Thyroid gland (tissue), 4 donors: ENCODE measurements at regions not wholly inside any gene's neighbourhood (a gene's known extent, or its start where the extent isn't known, plus 50 kb on each side); places are given as distances from the start of the nearest gene placed in this dataset.

ENCODE experiments used
- DNase-seq, 2 donors: peaks; one replicate each; pipeline ENCODE4 v3.0.0-alpha.2; 2019
- H3K27ac ChIP-seq, 3 donors: fragments of 200-600 bp; sonication (generic); 1 replicate in 2 of 3; 2 replicates in 1 of 3; pipeline ENCODE4 v1.5.1; 2016 to 2019; ENCODE audit warnings: mild to moderate bottlenecking in 1 of 3, moderate library complexity in 1 of 3
- H3K27me3 ChIP-seq: fragments of 200-600 bp; sonication (generic); one replicate; pipeline ENCODE4 v1.5.1; 2019
- H3K36me3 ChIP-seq, 2 donors: fragments of 200-600 bp; sonication (generic); one replicate each; pipeline ENCODE4 v1.5.1; 2016 to 2019
- H3K4me1 ChIP-seq, 2 donors: fragments of 200-600 bp; sonication (generic); one replicate each; pipeline ENCODE4 v1.5.1; 2017 to 2019
- H3K4me3 ChIP-seq, 3 donors: fragments of 200-600 bp; sonication (generic); replicated peaks in 1 of 3; 1 replicate in 2 of 3; 2 replicates in 1 of 3; pipeline ENCODE4 v1.5.1; 2016; ENCODE audit warnings: mild to moderate bottlenecking in 1 of 3
- H3K9me3 ChIP-seq: fragments of 200-600 bp; sonication (generic); one replicate; pipeline ENCODE4 v1.5.1; 2017
- CTCF ChIP-seq, 6 experiments: fragments of 200-600 bp in 3 of 6; fragments of 450-650 bp in 3 of 6; sonication (generic) in 3 of 6; IDR thresholded peaks; one replicate each; pipeline ENCODE4 v1.5.1; 2016 to 2019; ENCODE audit warnings: antibody characterized with exemption in 6 of 6, mild to moderate bottlenecking in 2 of 6, inconsistent platforms in 1 of 6, moderate library complexity in 1 of 6
- POLR2A ChIP-seq, 2 donors: fragments of 450-650 bp; IDR thresholded peaks; one replicate each; pipeline ENCODE4 v1.6.1; 2017; ENCODE audit warnings: antibody characterized with exemption in 2 of 2, mild to moderate bottlenecking in 2 of 2, moderate library complexity in 1 of 2
- WGBS, 2 donors: methylation state at CpG; one replicate each; pipeline ENCODE4 v1.1.5; 2017; 5-methylcytosine and 5-hydroxymethylcytosine counted together
- intact Hi-C: fragments of 100-400 bp; cut with DNase I; formaldehyde crosslinking; loops from one replicate; pipeline ENCODE4 v1.15.1; 2023

GRCh38 chr7:1286946-1287645, 54.4 kb downstream of the UNCX start:
- Histone ChIP-seq H3K36me3 (no peaks in the 10 kb centered on the region), H3K4me3 (no peak overlapping the region), H3K4me1 (peaks cover 3 to 4% of the 10 kb centered on the region in 2 donors), H3K9me3 (no peaks in the 10 kb centered on the region), H3K27ac (no peak overlapping the region), H3K27me3 (no peaks in the 10 kb centered on the region)
- TF ChIP-seq POLR2A (IDR thresholded peaks at IDR 0.05) (no peak), CTCF (IDR thresholded peaks at IDR 0.05) (no peak)
- 84 to 87% methylated on average over 22 to 26 of the region's 26 CpGs for WGBS, 2 donors
- DNase-seq, result no peak
- intact Hi-C loops, result no loop called here

- WGBS, 2 donors, result 67 to 91% methylated on average over 4 to 12 of the region's 19 CpGs
- H3K27ac ChIP-seq, result no peak overlapping the region
- H3K4me1 ChIP-seq, result peaks cover 3 to 4% of the 10 kb centered on the region in 2 donors
- H3K36me3 ChIP-seq, result no peaks in the 10 kb centered on the region
- no peaks in the 10 kb centered on the region for H3K9me3 ChIP-seq
- no peak overlapping the region for H3K4me3 ChIP-seq
- TF ChIP-seq POLR2A (IDR thresholded peaks at IDR 0.05) (no peak), CTCF (IDR thresholded peaks at IDR 0.05) (no peak)
- intact Hi-C loops, result no loop called here
- no peak for DNase-seq
- no peaks in the 10 kb centered on the region for H3K27me3 ChIP-seq
These were observed 55.1 kb downstream of the UNCX start for GRCh38 chr7:1287752-1288201.

- DNase-seq, result no peak
These were observed 55.8 kb downstream of the UNCX start for GRCh38 chr7:1288390-1288995.

GRCh38 chr7:1288996-1289551, 56.4 kb downstream of the UNCX start:
- DNase-seq, result no peak
- H3K4me1 ChIP-seq, result peaks cover 3 to 4% of the 10 kb centered on the region in 2 donors
- 81 to 87% methylated on average over 10 to 27 of the region's 32 CpGs for WGBS, 2 donors
- no peaks in the 10 kb centered on the region for H3K27me3 ChIP-seq
- no peak overlapping the region for H3K4me3 ChIP-seq
- no peaks in the 10 kb centered on the region for H3K9me3 ChIP-seq
- TF ChIP-seq CTCF (IDR thresholded peaks at IDR 0.05) (no peak), POLR2A (IDR thresholded peaks at IDR 0.05) (no peak)
- intact Hi-C loops, result no loop called here
- H3K27ac ChIP-seq, result no peak overlapping the region
- no peaks in the 10 kb centered on the region for H3K36me3 ChIP-seq

More at GRCh38 chr7:1288390-1288995, 55.8 kb downstream of the UNCX start:
- Histone ChIP-seq H3K27ac (no peak overlapping the region), H3K4me1 (peaks cover 3 to 4% of the 10 kb centered on the region in 2 donors), H3K27me3 (no peaks in the 10 kb centered on the region), H3K4me3 (no peak overlapping the region), H3K9me3 (no peaks in the 10 kb centered on the region), H3K36me3 (no peaks in the 10 kb centered on the region)
- TF ChIP-seq CTCF (IDR thresholded peaks at IDR 0.05) (no peak), POLR2A (IDR thresholded peaks at IDR 0.05) (no peak)
- intact Hi-C loops, result no loop called here
- 69 to 80% methylated on average over 10 to 16 of the region's 26 CpGs for WGBS, 2 donors

- 25 to 28% methylated on average over 20 of the region's 20 CpGs for WGBS, 2 donors
- no peak for DNase-seq
- Histone ChIP-seq H3K36me3 (no peaks in the 10 kb centered on the region), H3K4me3 (no peak overlapping the region), H3K27ac (no peak overlapping the region), H3K4me1 (peaks cover 3 to 4% of the 10 kb centered on the region in 2 donors), H3K9me3 (no peaks in the 10 kb centered on the region), H3K27me3 (no peaks in the 10 kb centered on the region)
- intact Hi-C loops, result no loop called here
- TF ChIP-seq CTCF (IDR thresholded peaks at IDR 0.05) (no peak), POLR2A (IDR thresholded peaks at IDR 0.05) (no peak)
These were observed 57.0 kb downstream of the UNCX start for GRCh38 chr7:1289666-1290025.
